ENCODE measurements at regions not wholly inside any gene's neighbourhood (a gene's known extent, or its start where the extent isn't known, plus 50 kb on each side); places are given as distances from the start of the nearest gene placed in this dataset.

GRCh38 chr10:27599546-27599945 lies 95.4 kb downstream of the RAB18 start:
- ChIA-PET POLR2A (no interaction called here), CTCF (no interaction called here)
- DNase-seq (ENCODE audit: extremely low spot score) = no peak
- TF ChIP-seq SUZ12 (IDR thresholded peaks at IDR 0.05) (no peak), ARNT (IDR thresholded peaks at IDR 0.05) (no peak), ZNF384 (IDR thresholded peaks at IDR 0.05) (no peak), FOXK2 (IDR thresholded peaks at IDR 0.05) (no peak), SP1 (IDR thresholded peaks at IDR 0.05) (no peak), BHLHE40 (IDR thresholded peaks at IDR 0.05; ENCODE audit: borderline replicate concordance) (no peak), PKNOX1 (IDR thresholded peaks at IDR 0.05) (no peak), TARDBP (IDR thresholded peaks at IDR 0.05) (no peak), ELF4 (IDR thresholded peaks at IDR 0.05) (no peak), CTBP1 (IDR thresholded peaks at IDR 0.05; ENCODE audit: borderline replicate concordance) (no peak), HDGF (IDR thresholded peaks at IDR 0.05; ENCODE audit: borderline replicate concordance) (no peak), L3MBTL2 (conservative IDR thresholded peaks at IDR 0.05) (no peak), FOXM1 (IDR thresholded peaks at IDR 0.05; ENCODE audit: borderline replicate concordance) (no peak), LEF1 (IDR thresholded peaks at IDR 0.05; ENCODE audit: borderline replicate concordance) (no peak), NFRKB (IDR thresholded peaks at IDR 0.05) (no peak), FOXA1 (IDR thresholded peaks at IDR 0.05) (no peak)

GRCh38 chr10:27600930-27601329 lies 96.8 kb downstream of the RAB18 start:
- ChIA-PET POLR2A (no interaction called here), CTCF (no interaction called here)

DNA sequence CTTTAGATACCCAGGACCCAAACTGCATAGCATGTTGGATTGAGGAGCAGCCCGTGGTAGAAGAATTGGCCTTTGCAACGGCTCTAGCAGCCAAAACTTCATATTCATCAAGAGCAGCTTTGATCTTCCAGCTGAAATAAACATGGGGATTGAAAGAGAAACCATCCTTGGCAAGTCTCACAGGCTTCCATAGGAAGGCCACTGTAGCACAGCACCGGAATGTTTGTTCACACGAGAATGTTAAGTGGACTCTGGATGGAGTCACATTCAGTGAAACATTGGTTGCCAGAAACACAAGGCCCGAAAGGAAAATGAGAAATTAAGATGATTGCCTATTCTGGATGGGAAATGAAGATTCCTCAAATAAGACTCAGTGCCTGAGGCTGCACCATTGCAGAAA lies 97.4 kb downstream of the RAB18 start:
- POLR2A ChIA-PET = no interaction called here
- CTCF ChIA-PET = no interaction called here
- no peak for DNase-seq (ENCODE audit: extremely low spot score)
- no peak for TF ChIP-seq ARNT (IDR thresholded peaks at IDR 0.05)
- TF ChIP-seq CTBP1 (IDR thresholded peaks at IDR 0.05; ENCODE audit: borderline replicate concordance) = no peak
- TF ChIP-seq SP1 (IDR thresholded peaks at IDR 0.05) = no peak
- no peak for TF ChIP-seq ELF4 (IDR thresholded peaks at IDR 0.05)
- TF ChIP-seq FOXM1 (IDR thresholded peaks at IDR 0.05; ENCODE audit: borderline replicate concordance) = no peak
- TF ChIP-seq PKNOX1 (IDR thresholded peaks at IDR 0.05) = no peak
- no peak for TF ChIP-seq BHLHE40 (IDR thresholded peaks at IDR 0.05; ENCODE audit: borderline replicate concordance)
- TF ChIP-seq FOXK2 (IDR thresholded peaks at IDR 0.05) = no peak
- TF ChIP-seq TARDBP (IDR thresholded peaks at IDR 0.05) = no peak
- TF ChIP-seq ZNF384 (IDR thresholded peaks at IDR 0.05) = no peak
- TF ChIP-seq L3MBTL2 (conservative IDR thresholded peaks at IDR 0.05) = no peak
- no peak for TF ChIP-seq NFRKB (IDR thresholded peaks at IDR 0.05)
- no peak for TF ChIP-seq SUZ12 (IDR thresholded peaks at IDR 0.05)
- TF ChIP-seq HDGF (IDR thresholded peaks at IDR 0.05; ENCODE audit: borderline replicate concordance) = no peak
- no peak for TF ChIP-seq FOXA1 (IDR thresholded peaks at IDR 0.05)
- TF ChIP-seq LEF1 (IDR thresholded peaks at IDR 0.05; ENCODE audit: borderline replicate concordance) = no peak

More at GRCh38 chr10:27600930-27601329, 96.8 kb downstream of the RAB18 start:
- TF ChIP-seq BHLHE40 (IDR thresholded peaks at IDR 0.05; ENCODE audit: borderline replicate concordance) (no peak), SP1 (IDR thresholded peaks at IDR 0.05) (no peak), LEF1 (IDR thresholded peaks at IDR 0.05; ENCODE audit: borderline replicate concordance) (no peak), FOXK2 (IDR thresholded peaks at IDR 0.05) (no peak), ELF4 (IDR thresholded peaks at IDR 0.05) (no peak), SUZ12 (IDR thresholded peaks at IDR 0.05) (no peak), ARNT (IDR thresholded peaks at IDR 0.05) (no peak), NFRKB (IDR thresholded peaks at IDR 0.05) (no peak), FOXM1 (IDR thresholded peaks at IDR 0.05; ENCODE audit: borderline replicate concordance) (no peak), L3MBTL2 (conservative IDR thresholded peaks at IDR 0.05) (no peak), ZNF384 (IDR thresholded peaks at IDR 0.05) (no peak), TARDBP (IDR thresholded peaks at IDR 0.05) (no peak), CTBP1 (IDR thresholded peaks at IDR 0.05; ENCODE audit: borderline replicate concordance) (no peak), PKNOX1 (IDR thresholded peaks at IDR 0.05) (no peak), HDGF (IDR thresholded peaks at IDR 0.05; ENCODE audit: borderline replicate concordance) (no peak), FOXA1 (IDR thresholded peaks at IDR 0.05) (no peak)
- DNase-seq (ENCODE audit: extremely low spot score) = no peak

- POLR2A ChIA-PET = no interaction called here
- CTCF ChIA-PET = no interaction called here
- no peak for DNase-seq (ENCODE audit: extremely low spot score)
- TF ChIP-seq PKNOX1 (IDR thresholded peaks at IDR 0.05) = no peak
- no peak for TF ChIP-seq ARNT (IDR thresholded peaks at IDR 0.05)
- no peak for TF ChIP-seq CTBP1 (IDR thresholded peaks at IDR 0.05; ENCODE audit: borderline replicate concordance)
- no peak for TF ChIP-seq ZNF384 (IDR thresholded peaks at IDR 0.05)
- TF ChIP-seq NFRKB (IDR thresholded peaks at IDR 0.05) = no peak
- TF ChIP-seq SUZ12 (IDR thresholded peaks at IDR 0.05) = no peak
- no peak for TF ChIP-seq ELF4 (IDR thresholded peaks at IDR 0.05)
- no peak for TF ChIP-seq FOXA1 (IDR thresholded peaks at IDR 0.05)
These were observed 97.9 kb downstream of the RAB18 start for GRCh38 chr10:27601946-27602538.

- no peak for DNase-seq (ENCODE audit: extremely low spot score)
- ChIA-PET CTCF (no interaction called here), POLR2A (no interaction called here)
- no peak for TF ChIP-seq FOXK2 (IDR thresholded peaks at IDR 0.05)
- TF ChIP-seq CTBP1 (IDR thresholded peaks at IDR 0.05; ENCODE audit: borderline replicate concordance) = no peak
These were observed 99.0 kb downstream of the RAB18 start for GRCh38 chr10:27603104-27603503.

DNA sequence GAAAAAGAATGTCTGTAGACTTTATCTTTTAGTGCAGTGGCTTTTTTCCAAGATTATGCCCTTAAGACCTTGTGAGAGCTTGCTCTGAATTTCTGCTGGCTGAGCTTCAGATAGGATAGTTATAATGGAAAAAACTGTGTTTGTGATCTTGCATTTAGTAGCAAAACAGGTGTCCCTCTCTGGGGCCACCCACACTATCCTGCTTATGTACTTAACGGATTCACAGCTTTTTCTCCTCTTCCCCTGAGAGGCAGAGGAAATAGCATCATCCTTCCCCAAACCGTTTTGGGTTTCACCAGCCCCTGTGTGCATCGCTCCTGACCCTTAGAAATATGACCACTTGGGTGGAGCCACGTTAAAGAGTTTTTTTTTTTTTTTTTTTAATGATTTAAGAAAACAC lies 101.2 kb downstream of the RAB18 start:
- ChIA-PET CTCF (no interaction called here), POLR2A (no interaction called here)
- DNase-seq (ENCODE audit: extremely low spot score) = no peak
- TF ChIP-seq BHLHE40 (IDR thresholded peaks at IDR 0.05; ENCODE audit: borderline replicate concordance) (no peak), NFRKB (IDR thresholded peaks at IDR 0.05) (no peak), ZNF384 (IDR thresholded peaks at IDR 0.05) (no peak), FOXM1 (IDR thresholded peaks at IDR 0.05; ENCODE audit: borderline replicate concordance) (no peak), LEF1 (IDR thresholded peaks at IDR 0.05; ENCODE audit: borderline replicate concordance) (no peak), FOXA1 (IDR thresholded peaks at IDR 0.05) (no peak), FOXK2 (IDR thresholded peaks at IDR 0.05) (no peak), CTBP1 (IDR thresholded peaks at IDR 0.05; ENCODE audit: borderline replicate concordance) (no peak), L3MBTL2 (conservative IDR thresholded peaks at IDR 0.05) (no peak), SUZ12 (IDR thresholded peaks at IDR 0.05) (no peak), SP1 (IDR thresholded peaks at IDR 0.05) (no peak), PKNOX1 (IDR thresholded peaks at IDR 0.05) (no peak), ELF4 (IDR thresholded peaks at IDR 0.05) (no peak)

Measured in HEK293T (cell line).